SK-N-MC (cell line): ENCODE measurements at regions not wholly inside any gene's neighbourhood (a gene's known extent, or its start where the extent isn't known, plus 50 kb on each side); places are given as distances from the start of the nearest gene placed in this dataset.

ENCODE experiments used
- EZH2 ChIP-seq: fragments of 200-600 bp; sonication (generic); IDR thresholded peaks from one replicate; pipeline ENCODE4 v1.6.1; 2017; ENCODE audit warnings: antibody characterized with exemption
- POLR2AphosphoS5 ChIP-seq: IDR thresholded peaks from 2 replicates; pipeline ENCODE4 v1.6.1; 2012; ENCODE audit warnings: mild to moderate bottlenecking, low read depth, low read length, borderline replicate concordance

DNA sequence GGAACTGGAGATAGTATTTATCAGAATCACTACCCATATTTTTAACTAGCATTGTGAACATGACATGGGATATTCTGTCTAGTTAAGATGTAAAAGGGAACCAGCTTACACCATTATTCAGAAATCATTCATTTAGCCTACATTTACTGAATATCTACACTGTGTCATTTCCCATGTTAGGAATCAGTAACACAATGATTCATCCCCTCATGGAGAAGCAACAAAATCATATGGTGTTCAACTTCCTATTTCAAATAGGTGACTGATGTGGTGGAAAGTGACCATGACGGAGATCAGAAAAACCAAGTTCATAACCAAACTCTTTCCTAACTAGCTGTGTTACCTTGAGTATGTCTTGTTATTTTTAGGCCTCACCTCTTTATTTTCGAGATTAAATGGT, 550.0 kb upstream of the TUSC1 start:
- TF ChIP-seq POLR2AphosphoS5 = no peak
- TF ChIP-seq EZH2 = no peak
